ENCODE measurements at regions not wholly inside any gene's neighbourhood (a gene's known extent, or its start where the extent isn't known, plus 50 kb on each side); places are given as distances from the start of the nearest gene placed in this dataset.

DNA sequence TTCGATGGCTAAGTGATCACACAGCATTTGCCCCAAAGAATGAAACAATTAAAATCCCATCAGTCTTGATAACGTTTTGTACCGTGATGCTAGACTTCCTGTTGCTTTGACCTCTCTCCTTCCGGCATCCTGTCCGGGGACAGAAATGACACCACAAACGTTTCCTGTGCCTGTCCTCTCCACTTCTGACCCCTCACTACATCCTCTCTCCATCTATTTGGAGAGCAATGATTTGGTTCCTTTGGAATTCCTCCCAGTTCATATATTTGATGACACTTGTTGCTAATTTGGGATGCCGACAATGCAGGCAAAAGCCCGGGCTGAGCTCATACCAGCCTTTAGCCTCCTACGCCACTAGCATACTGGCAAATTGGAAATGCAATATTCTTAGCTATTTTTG, 151.2 kb upstream of the CCDC68 start:
- Histone ChIP-seq H2AFZ (ENCODE audit: control insufficient read depth, low read length) (no peak overlapping the region), H3K27me3 (ENCODE audit: control insufficient read depth, extremely low read depth, insufficient read depth, low read length) (no peaks in the 10 kb centered on the region), H3K36me3 (ENCODE audit: control insufficient read depth in 2 of 2, extremely low read depth in 1 of 2, insufficient read depth in 2 of 2, low read length in 2 of 2) (no peaks in the 10 kb centered on the region), H3K79me2 (ENCODE audit: control insufficient read depth, insufficient read depth, low read length) (no peaks in the 10 kb centered on the region), H4K20me1 (ENCODE audit: control insufficient read depth, extremely low read depth, insufficient read depth, low read length) (no peaks in the 10 kb centered on the region), H3K9me1 (ENCODE audit: control insufficient read depth, extremely low read depth, insufficient read depth, low read length) (no peaks in the 10 kb centered on the region), H3K4me2 (ENCODE audit: control insufficient read depth, extremely low read depth, insufficient read depth, low read depth, low read length) (no peak overlapping the region), H3K9me3 (ENCODE audit: control insufficient read depth, low read depth, low read length) (no peaks in the 10 kb centered on the region), H3K9ac (ENCODE audit: control insufficient read depth, extremely low read depth, insufficient read depth, low read length) (no peak overlapping the region), H3K27ac (ENCODE audit: control insufficient read depth, insufficient read depth, low read length) (no peak overlapping the region), H3K4me3 (ENCODE audit: control insufficient read depth in 2 of 3, extremely low read depth in 1 of 3, insufficient read depth in 2 of 3, low read depth in 1 of 3, low read length in 3 of 3) (no peak overlapping the region), H3K4me1 (ENCODE audit: control insufficient read depth, extremely low read depth, insufficient read depth, low read length) (no peaks in the 10 kb centered on the region)
- TF ChIP-seq EZH2 (IDR thresholded peaks at IDR 0.05; ENCODE audit: low read length): no peak
- TF ChIP-seq, protein P1, sequence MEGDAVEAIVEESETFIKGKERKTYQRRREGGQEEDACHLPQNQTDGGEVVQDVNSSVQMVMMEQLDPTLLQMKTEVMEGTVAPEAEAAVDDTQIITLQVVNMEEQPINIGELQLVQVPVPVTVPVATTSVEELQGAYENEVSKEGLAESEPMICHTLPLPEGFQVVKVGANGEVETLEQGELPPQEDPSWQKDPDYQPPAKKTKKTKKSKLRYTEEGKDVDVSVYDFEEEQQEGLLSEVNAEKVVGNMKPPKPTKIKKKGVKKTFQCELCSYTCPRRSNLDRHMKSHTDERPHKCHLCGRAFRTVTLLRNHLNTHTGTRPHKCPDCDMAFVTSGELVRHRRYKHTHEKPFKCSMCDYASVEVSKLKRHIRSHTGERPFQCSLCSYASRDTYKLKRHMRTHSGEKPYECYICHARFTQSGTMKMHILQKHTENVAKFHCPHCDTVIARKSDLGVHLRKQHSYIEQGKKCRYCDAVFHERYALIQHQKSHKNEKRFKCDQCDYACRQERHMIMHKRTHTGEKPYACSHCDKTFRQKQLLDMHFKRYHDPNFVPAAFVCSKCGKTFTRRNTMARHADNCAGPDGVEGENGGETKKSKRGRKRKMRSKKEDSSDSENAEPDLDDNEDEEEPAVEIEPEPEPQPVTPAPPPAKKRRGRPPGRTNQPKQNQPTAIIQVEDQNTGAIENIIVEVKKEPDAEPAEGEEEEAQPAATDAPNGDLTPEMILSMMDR (optimal IDR thresholded peaks at IDR 0.05 in 1 of 3, IDR thresholded peaks at IDR 0.05 in 1 of 3, conservative IDR thresholded peaks at IDR 0.05 in 1 of 3; ENCODE audit: extremely low read depth in 1 of 3, insufficient read depth in 2 of 3, low read length in 3 of 3): no peak
- DNase-seq (ENCODE audit: low read depth, low spot score): no peak
- no peak for FAIRE-seq
- dilution Hi-C loops (cut with MboI; ENCODE audit: extremely low pct_ligation_motif_present, low sequenced_read_pairs): no loop called here

DNA sequence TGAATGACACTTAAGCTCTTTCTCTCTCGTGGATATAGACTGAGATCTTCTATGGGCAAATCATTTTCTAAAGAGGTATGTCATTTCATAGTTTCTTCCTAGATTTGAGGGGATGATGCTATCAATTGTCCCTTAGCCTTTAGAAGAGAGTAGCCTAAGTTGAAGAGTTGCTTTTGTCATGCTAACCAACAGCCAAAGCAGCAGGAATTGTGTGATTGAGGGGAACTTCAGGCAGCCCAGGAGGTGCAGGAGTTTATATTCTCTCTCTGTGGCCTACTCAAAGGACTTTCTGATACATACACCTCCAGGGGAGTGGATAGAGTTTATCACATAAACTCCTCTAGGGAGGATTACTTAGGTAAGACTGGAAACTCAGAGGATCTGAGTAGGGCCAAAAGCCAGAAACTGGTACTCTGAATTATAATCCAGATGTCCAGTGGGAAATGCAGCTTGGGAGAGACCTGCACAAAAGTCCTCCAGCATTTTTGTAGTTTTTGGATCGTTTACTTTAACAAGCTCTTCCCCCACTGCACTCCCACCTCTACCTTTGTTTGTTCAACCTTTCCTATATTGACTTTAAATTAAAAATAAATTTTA, 150.7 kb upstream of the CCDC68 start:
- no peaks in the 10 kb centered on the region for H3K36me3 ChIP-seq (ENCODE audit: control insufficient read depth in 2 of 2, extremely low read depth in 1 of 2, insufficient read depth in 2 of 2, low read length in 2 of 2)
- H3K4me3 ChIP-seq (ENCODE audit: control insufficient read depth in 2 of 3, extremely low read depth in 1 of 3, insufficient read depth in 2 of 3, low read depth in 1 of 3, low read length in 3 of 3): no peak overlapping the region
- H3K9me1 ChIP-seq (ENCODE audit: control insufficient read depth, extremely low read depth, insufficient read depth, low read length): no peaks in the 10 kb centered on the region
- H2AFZ ChIP-seq (ENCODE audit: control insufficient read depth, low read length): no peak overlapping the region
- H3K27me3 ChIP-seq (ENCODE audit: control insufficient read depth, extremely low read depth, insufficient read depth, low read length): no peaks in the 10 kb centered on the region
- no peak overlapping the region for H3K9ac ChIP-seq (ENCODE audit: control insufficient read depth, extremely low read depth, insufficient read depth, low read length)
- no peak overlapping the region for H3K4me2 ChIP-seq (ENCODE audit: control insufficient read depth, extremely low read depth, insufficient read depth, low read depth, low read length)
- no peak overlapping the region for H3K27ac ChIP-seq (ENCODE audit: control insufficient read depth, insufficient read depth, low read length)
- no peaks in the 10 kb centered on the region for H3K4me1 ChIP-seq (ENCODE audit: control insufficient read depth, extremely low read depth, insufficient read depth, low read length)
- H4K20me1 ChIP-seq (ENCODE audit: control insufficient read depth, extremely low read depth, insufficient read depth, low read length): no peaks in the 10 kb centered on the region
- no peaks in the 10 kb centered on the region for H3K9me3 ChIP-seq (ENCODE audit: control insufficient read depth, low read depth, low read length)
- no peaks in the 10 kb centered on the region for H3K79me2 ChIP-seq (ENCODE audit: control insufficient read depth, insufficient read depth, low read length)
- FAIRE-seq (no peak), DNase-seq (ENCODE audit: low read depth, low spot score) (no peak)
- TF ChIP-seq, protein P1 (optimal IDR thresholded peaks at IDR 0.05 in 1 of 3, IDR thresholded peaks at IDR 0.05 in 1 of 3, conservative IDR thresholded peaks at IDR 0.05 in 1 of 3; ENCODE audit: extremely low read depth in 1 of 3, insufficient read depth in 2 of 3, low read length in 3 of 3): no peak
- no peak for TF ChIP-seq EZH2 (IDR thresholded peaks at IDR 0.05; ENCODE audit: low read length)
- dilution Hi-C loops (cut with MboI; ENCODE audit: extremely low pct_ligation_motif_present, low sequenced_read_pairs): no loop called here
